Testis (tissue), 2 donors: ENCODE measurements at regions not wholly inside any gene's neighbourhood (a gene's known extent, or its start where the extent isn't known, plus 50 kb on each side); places are given as distances from the start of the nearest gene placed in this dataset.

Experiments
- DNase-seq: peaks from one replicate; pipeline ENCODE4 v3.0.0-alpha.2; 2019
- H3K27ac ChIP-seq, 2 donors: fragments of 200-600 bp; sonication (generic); one replicate each; pipeline ENCODE4 v1.5.1; 2019
- H3K27me3 ChIP-seq: fragments of 200-600 bp; sonication (generic); one replicate; pipeline ENCODE4 v1.5.1; 2019
- H3K36me3 ChIP-seq: fragments of 200-600 bp; sonication (generic); one replicate; pipeline ENCODE4 v1.5.1; 2017; ENCODE audit warnings: low read depth; ENCODE audit errors: missing control alignments
- H3K4me1 ChIP-seq: fragments of 200-600 bp; sonication (generic); one replicate; pipeline ENCODE4 v1.5.1; 2019
- H3K4me3 ChIP-seq, 2 donors: fragments of 200-600 bp; sonication (generic); one replicate each; pipeline ENCODE4 v1.5.1; 2017 to 2019
- H3K9me3 ChIP-seq: fragments of 200-600 bp; sonication (generic); one replicate; pipeline ENCODE4 v1.5.1; 2017
- CTCF ChIP-seq, 3 experiments: fragments of 450-650 bp in 2 of 3; fragments of 200-600 bp in 1 of 3; sonication (generic) in 1 of 3; IDR thresholded peaks; one replicate each; pipeline ENCODE4 v1.5.1; 2016 to 2019; ENCODE audit warnings: antibody characterized with exemption in 3 of 3, mild to moderate bottlenecking in 2 of 3, moderate library complexity in 1 of 3
- POLR2A ChIP-seq: fragments of 450-650 bp; IDR thresholded peaks from one replicate; pipeline ENCODE4 v1.6.1; 2017; ENCODE audit warnings: antibody characterized with exemption, mild to moderate bottlenecking, moderate library complexity
- WGBS, 2 donors: methylation state at CpG; one replicate each; pipeline ENCODE4 v1.1.5; 2018; 5-methylcytosine and 5-hydroxymethylcytosine counted together
- intact Hi-C: fragments of 100-400 bp; cut with DNase I; formaldehyde crosslinking; loops from one replicate; pipeline ENCODE4 v1.15.1; 2023; ENCODE audit warnings: low total_unique reads

GRCh38 chr21:21921410-21922232, 923.4 kb downstream of the NCAM2 start:
- Histone ChIP-seq H3K4me3 (no peak overlapping the region), H3K4me1 (no peaks in the 10 kb centered on the region), H3K9me3 (no peaks in the 10 kb centered on the region), H3K36me3 (no peaks in the 10 kb centered on the region), H3K27me3 (no peaks in the 10 kb centered on the region), H3K27ac (no peak overlapping the region)
- WGBS, 2 donors, result 44 to 47% methylated on average over 6 of the region's 6 CpGs
- intact Hi-C loops, result no loop called here
- TF ChIP-seq CTCF (IDR thresholded peaks at IDR 0.05) (peak in 2 of 3 experiments; percentile 36 to 45), POLR2A (no peak)
- DNase-seq, result no peak

GRCh38 chr21:21929226-21929625, 931.0 kb downstream of the NCAM2 start:
- DNase-seq, result no peak
- TF ChIP-seq POLR2A (no peak), CTCF (IDR thresholded peaks at IDR 0.05) (no peak)
- Histone ChIP-seq H3K9me3 (no peaks in the 10 kb centered on the region), H3K27me3 (no peaks in the 10 kb centered on the region), H3K4me3 (no peak overlapping the region), H3K4me1 (no peaks in the 10 kb centered on the region), H3K27ac (no peak overlapping the region), H3K36me3 (no peaks in the 10 kb centered on the region)
- intact Hi-C loops, result no loop called here
- WGBS, 2 donors, result 67 to 78% methylated on average over 1 of the region's 1 CpG

DNA sequence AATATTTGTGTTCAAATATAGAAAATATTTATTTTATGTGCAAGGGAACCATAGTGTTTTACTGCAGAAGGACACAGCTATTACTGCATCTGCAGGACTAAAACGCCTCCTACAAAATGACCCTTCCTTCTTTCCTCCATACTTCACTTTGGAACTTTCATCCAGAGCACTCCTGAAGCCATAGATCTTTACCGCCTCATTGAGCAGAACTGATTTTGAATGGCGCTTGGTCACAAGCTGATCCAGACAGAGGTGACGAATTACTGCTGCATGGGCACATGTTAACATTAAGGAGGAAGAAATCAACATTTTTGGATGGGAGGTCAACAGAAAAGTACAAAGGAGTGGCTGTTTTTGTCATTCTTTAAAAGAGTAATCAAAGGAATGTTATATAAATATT, 931.6 kb downstream of the NCAM2 start:
- TF ChIP-seq CTCF (IDR thresholded peaks at IDR 0.05), result no peak
- TF ChIP-seq POLR2A, result no peak
- H3K9me3 ChIP-seq, result no peaks in the 10 kb centered on the region
- no peaks in the 10 kb centered on the region for H3K36me3 ChIP-seq
- intact Hi-C loops, result no loop called here
- no peaks in the 10 kb centered on the region for H3K27me3 ChIP-seq
- no peaks in the 10 kb centered on the region for H3K4me1 ChIP-seq
- H3K27ac ChIP-seq, result no peak overlapping the region
- H3K4me3 ChIP-seq, result no peak overlapping the region
- no peak for DNase-seq
- WGBS, 2 donors, result 83 to 84% methylated on average over 4 of the region's 4 CpGs

DNA sequence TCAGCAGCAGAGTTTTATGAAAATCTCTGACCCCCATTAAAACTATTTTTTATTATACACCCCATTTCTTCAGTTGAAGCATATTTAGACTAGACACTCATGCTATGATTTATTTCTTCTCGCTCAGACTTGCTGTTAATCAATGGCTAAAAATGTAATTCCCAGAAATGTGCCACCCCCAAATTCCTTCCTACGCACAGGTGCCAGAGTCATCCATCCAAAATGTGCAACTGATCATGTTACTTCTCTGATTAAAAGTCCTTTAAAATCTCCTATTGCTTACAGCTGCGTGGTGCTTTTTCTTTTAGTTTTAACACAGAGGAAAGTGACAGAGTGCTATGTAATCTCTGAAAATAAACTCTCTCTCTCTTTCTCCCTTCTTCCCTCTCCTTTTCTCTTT, 954.4 kb downstream of the NCAM2 start:
- WGBS, 2 donors, result 58 to 77% methylated on average over 3 of the region's 3 CpGs
- TF ChIP-seq CTCF (IDR thresholded peaks at IDR 0.05) (no peak), POLR2A (no peak)

DNA sequence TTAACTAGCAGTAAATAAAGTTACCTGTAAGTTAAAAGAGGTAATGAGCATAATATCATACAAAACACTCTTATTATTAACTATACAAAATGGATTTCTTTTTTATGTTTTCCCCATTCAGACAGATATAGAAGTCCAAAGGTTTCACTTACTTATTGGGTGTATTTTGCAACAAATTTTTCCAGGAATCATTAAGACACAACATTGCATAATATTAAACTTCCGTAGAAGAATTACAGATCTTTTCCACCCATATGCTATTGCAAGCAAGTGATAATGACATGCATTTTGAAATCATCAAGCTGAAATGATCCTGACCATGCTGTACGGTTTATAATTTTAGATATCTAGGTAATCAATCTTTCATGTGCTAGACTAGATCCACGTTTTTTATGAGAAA, 957.0 kb downstream of the NCAM2 start:
- Histone ChIP-seq H3K4me3 (no peak overlapping the region), H3K27ac (no peak overlapping the region), H3K27me3 (no peaks in the 10 kb centered on the region), H3K9me3 (no peaks in the 10 kb centered on the region), H3K4me1 (no peaks in the 10 kb centered on the region), H3K36me3 (no peaks in the 10 kb centered on the region)
- 56 to 64% methylated on average over 3 of the region's 3 CpGs for WGBS, 2 donors
- no peak for DNase-seq
- TF ChIP-seq CTCF (IDR thresholded peaks at IDR 0.05), result no peak
- no peak for TF ChIP-seq POLR2A
- intact Hi-C loops, result no loop called here

More for the DNA sequence above, 954.4 kb downstream of the NCAM2 start:
- Histone ChIP-seq H3K9me3 (no peaks in the 10 kb centered on the region), H3K4me1 (no peaks in the 10 kb centered on the region), H3K4me3 (no peak overlapping the region), H3K27me3 (no peaks in the 10 kb centered on the region), H3K36me3 (no peaks in the 10 kb centered on the region), H3K27ac (no peak overlapping the region)
- intact Hi-C loops, result no loop called here
- DNase-seq, result no peak
